Glutamatergic neuron (in vitro differentiated cells): ENCODE measurements at regions not wholly inside any gene's neighbourhood (a gene's known extent, or its start where the extent isn't known, plus 50 kb on each side); places are given as distances from the start of the nearest gene placed in this dataset.

ENCODE experiments used
- DNase-seq: peaks from one replicate; pipeline ENCODE4 v3.0.0; 2022
- H3K27ac Mint-ChIP-seq: one replicate; pipeline ENCODE4 v1.8.0; 2020; ENCODE audit warnings: mild to moderate bottlenecking, mixed read lengths, inconsistent platforms; ENCODE audit not compliant: unreplicated experiment
- H3K27me3 Mint-ChIP-seq: one replicate; pipeline ENCODE4 v1.8.0; 2020; ENCODE audit warnings: mild to moderate bottlenecking, moderate library complexity, mixed read lengths, inconsistent platforms; ENCODE audit not compliant: unreplicated experiment
- H3K36me3 Mint-ChIP-seq: one replicate; pipeline ENCODE4 v1.8.0; 2020; ENCODE audit warnings: mild to moderate bottlenecking, mixed read lengths, inconsistent platforms; ENCODE audit not compliant: unreplicated experiment
- H3K4me1 Mint-ChIP-seq: one replicate; pipeline ENCODE4 v1.8.0; 2020; ENCODE audit warnings: mild to moderate bottlenecking, low read depth, mixed read lengths, inconsistent platforms; ENCODE audit not compliant: unreplicated experiment
- H3K4me3 Mint-ChIP-seq: one replicate; pipeline ENCODE4 v1.8.0; 2020; ENCODE audit warnings: mild to moderate bottlenecking, mixed read lengths, inconsistent platforms; ENCODE audit not compliant: unreplicated experiment
- H3K9me3 Mint-ChIP-seq: one replicate; pipeline ENCODE4 v1.8.0; 2020; ENCODE audit warnings: mild to moderate bottlenecking, moderate library complexity, mixed read lengths, inconsistent platforms; ENCODE audit not compliant: unreplicated experiment
- CTCF ChIP-seq: fragments of 200-600 bp; sonication (generic); IDR thresholded peaks from one replicate; pipeline ENCODE4 v1.5.0; 2021; ENCODE audit not compliant: partially characterized antibody, unreplicated experiment

GRCh38 chr2:82391386-82391785 is 2067.7 kb downstream of the SUCLG1 start:
- H3K36me3 Mint-ChIP-seq = no peaks in the 10 kb centered on the region
- no peaks in the 10 kb centered on the region for H3K27me3 Mint-ChIP-seq
- peaks cover 2% of the 10 kb centered on the region for H3K9me3 Mint-ChIP-seq
- no peaks in the 10 kb centered on the region for H3K4me1 Mint-ChIP-seq
- H3K27ac Mint-ChIP-seq = no peak overlapping the region
- DNase-seq = no peak
- no peak for TF ChIP-seq CTCF
- H3K4me3 Mint-ChIP-seq = no peak overlapping the region

GRCh38 chr2:82355622-82356021 is 2051.1 kb upstream of the LRRTM1 start:
- Mint-ChIP-seq H3K27me3 (no peaks in the 10 kb centered on the region), H3K9me3 (peaks cover 3% of the 10 kb centered on the region), H3K4me1 (no peaks in the 10 kb centered on the region), H3K27ac (no peak overlapping the region), H3K4me3 (no peak overlapping the region), H3K36me3 (no peaks in the 10 kb centered on the region)
- TF ChIP-seq CTCF = no peak
- DNase-seq = no peak

GRCh38 chr2:82345910-82346309 is 2041.4 kb upstream of the LRRTM1 start:
- no peak for TF ChIP-seq CTCF
- Mint-ChIP-seq H3K4me3 (no peak overlapping the region), H3K4me1 (peaks cover 1% of the 10 kb centered on the region), H3K36me3 (no peaks in the 10 kb centered on the region), H3K27me3 (no peaks in the 10 kb centered on the region), H3K9me3 (no peaks in the 10 kb centered on the region), H3K27ac (no peak overlapping the region)
- DNase-seq = no peak

GRCh38 chr2:82344670-82345069 is 2040.1 kb upstream of the LRRTM1 start:
- no peaks in the 10 kb centered on the region for H3K9me3 Mint-ChIP-seq
- TF ChIP-seq CTCF = no peak

GRCh38 chr2:82342356-82342755 is 2037.8 kb upstream of the LRRTM1 start:
- no peak for TF ChIP-seq CTCF
- DNase-seq = no peak
- Mint-ChIP-seq H3K27ac (no peak overlapping the region), H3K36me3 (no peaks in the 10 kb centered on the region), H3K27me3 (peaks cover 2% of the 10 kb centered on the region), H3K4me3 (no peak overlapping the region), H3K9me3 (no peaks in the 10 kb centered on the region), H3K4me1 (peaks cover 8% of the 10 kb centered on the region)

More at GRCh38 chr2:82344670-82345069, 2040.1 kb upstream of the LRRTM1 start:
- Mint-ChIP-seq H3K4me1 (peaks cover 8% of the 10 kb centered on the region), H3K4me3 (no peak overlapping the region), H3K27me3 (peaks cover 2% of the 10 kb centered on the region), H3K27ac (no peak overlapping the region), H3K36me3 (no peaks in the 10 kb centered on the region)
- no peak for DNase-seq
